Gastroesophageal sphincter (tissue), 3 donors: ENCODE measurements at regions not wholly inside any gene's neighbourhood (a gene's known extent, or its start where the extent isn't known, plus 50 kb on each side); places are given as distances from the start of the nearest gene placed in this dataset.

Source experiments
- POLR2A ChIP-seq, 2 donors: fragments of 450-650 bp; IDR thresholded peaks; one replicate each; pipeline ENCODE4 v1.6.1; 2017; ENCODE audit warnings: antibody characterized with exemption in 2 of 2, mild to moderate bottlenecking in 2 of 2, moderate library complexity in 1 of 2
- TF ChIP-seq, protein P1 (sequence below), 4 experiments: fragments of 200-600 bp in 2 of 4; fragments of 450-650 bp in 2 of 4; sonication (generic) in 1 of 4; IDR thresholded peaks; one replicate each; pipeline ENCODE4 v1.5.1; 2017 to 2019; ENCODE audit warnings: antibody characterized with exemption in 4 of 4, mild to moderate bottlenecking in 2 of 4, moderate library complexity in 2 of 4

DNA sequence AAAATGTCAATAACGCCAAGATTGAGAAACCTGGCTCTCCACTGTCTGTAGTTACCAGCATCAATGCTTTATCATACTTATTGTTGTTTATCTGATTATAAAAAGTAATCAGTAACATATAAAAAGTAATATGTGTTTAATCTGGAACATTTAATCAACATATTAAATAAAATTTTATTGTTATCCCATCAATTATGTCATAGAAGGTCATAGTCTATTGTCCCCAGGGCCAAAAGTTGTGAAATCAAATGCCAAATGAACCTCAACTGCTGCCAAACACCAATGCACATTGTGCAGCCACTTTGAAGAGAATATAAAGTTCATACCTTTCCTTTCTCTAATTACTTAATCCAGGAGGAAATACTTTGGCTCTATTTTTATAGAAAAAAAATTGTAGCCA is 106.6 kb downstream of the EOMES start:
- TF ChIP-seq POLR2A (IDR thresholded peaks at IDR 0.05), result no peak
- TF ChIP-seq, protein P1, sequence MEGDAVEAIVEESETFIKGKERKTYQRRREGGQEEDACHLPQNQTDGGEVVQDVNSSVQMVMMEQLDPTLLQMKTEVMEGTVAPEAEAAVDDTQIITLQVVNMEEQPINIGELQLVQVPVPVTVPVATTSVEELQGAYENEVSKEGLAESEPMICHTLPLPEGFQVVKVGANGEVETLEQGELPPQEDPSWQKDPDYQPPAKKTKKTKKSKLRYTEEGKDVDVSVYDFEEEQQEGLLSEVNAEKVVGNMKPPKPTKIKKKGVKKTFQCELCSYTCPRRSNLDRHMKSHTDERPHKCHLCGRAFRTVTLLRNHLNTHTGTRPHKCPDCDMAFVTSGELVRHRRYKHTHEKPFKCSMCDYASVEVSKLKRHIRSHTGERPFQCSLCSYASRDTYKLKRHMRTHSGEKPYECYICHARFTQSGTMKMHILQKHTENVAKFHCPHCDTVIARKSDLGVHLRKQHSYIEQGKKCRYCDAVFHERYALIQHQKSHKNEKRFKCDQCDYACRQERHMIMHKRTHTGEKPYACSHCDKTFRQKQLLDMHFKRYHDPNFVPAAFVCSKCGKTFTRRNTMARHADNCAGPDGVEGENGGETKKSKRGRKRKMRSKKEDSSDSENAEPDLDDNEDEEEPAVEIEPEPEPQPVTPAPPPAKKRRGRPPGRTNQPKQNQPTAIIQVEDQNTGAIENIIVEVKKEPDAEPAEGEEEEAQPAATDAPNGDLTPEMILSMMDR (IDR thresholded peaks at IDR 0.05), result no peak
